Adrenal gland (tissue), 9 donors: ENCODE measurements at regions not wholly inside any gene's neighbourhood (a gene's known extent, or its start where the extent isn't known, plus 50 kb on each side); places are given as distances from the start of the nearest gene placed in this dataset.

ENCODE experiments used
- DNase-seq, 7 donors: peaks; one replicate each; pipeline ENCODE4 v3.0.0-alpha.2; 2019 to 2020
- H3K27ac ChIP-seq, 5 donors: fragments of 200-600 bp; sonication (generic) in 4 of 5; 1 replicate in 3 of 5; 2 replicates in 2 of 5; pipeline versions ENCODE4 v1.5.1 to v1.8.0; 2016 to 2020; ENCODE audit warnings: mild to moderate bottlenecking in 1 of 5
- H3K27me3 ChIP-seq: fragments of 200-600 bp; 2 replicates; pipeline ENCODE4 v1.8.0; 2021
- H3K36me3 ChIP-seq, 2 donors: fragments of 200-600 bp; replicated peaks in 1 of 2; 1 replicate in 1 of 2; 2 replicates in 1 of 2; pipeline versions ENCODE4 v1.5.1 to v1.8.0; 2018 to 2022
- H3K4me1 ChIP-seq, 2 donors: fragments of 200-600 bp; replicated peaks in 1 of 2; 1 replicate in 1 of 2; 2 replicates in 1 of 2; pipeline versions ENCODE4 v1.5.1 to v1.8.0; 2018 to 2021
- H3K4me3 ChIP-seq, 4 donors: fragments of 200-600 bp; sonication (generic) in 3 of 4; one replicate each; pipeline ENCODE4 v1.5.1; 2016 to 2018
- H3K9me3 ChIP-seq, 3 donors: fragments of 200-600 bp; sonication (generic) in 1 of 3; replicated peaks in 1 of 3; 1 replicate in 2 of 3; 2 replicates in 1 of 3; pipeline versions ENCODE4 v1.5.1 to v1.8.0; 2016 to 2021
- CTCF ChIP-seq, 6 experiments: fragments of 450-650 bp in 4 of 6; fragments of 200-600 bp in 2 of 6; sonication (generic) in 1 of 6; IDR thresholded peaks; 1 replicate in 5 of 6; 2 replicates in 1 of 6; pipeline versions ENCODE4 v1.5.1 to v1.8.0; 2016 to 2021; ENCODE audit warnings: antibody characterized with exemption in 6 of 6, mild to moderate bottlenecking in 2 of 6, moderate library complexity in 1 of 6
- POLR2A ChIP-seq, 2 donors: fragments of 450-650 bp; IDR thresholded peaks; one replicate each; pipeline ENCODE4 v1.6.1; 2017; ENCODE audit warnings: antibody characterized with exemption in 2 of 2, mild to moderate bottlenecking in 2 of 2, moderate library complexity in 1 of 2
- WGBS, 4 donors: extraction: QIAGEN DNeasy Blood & Tissue Kit in 2 of 4; methylation state at CpG; one replicate each; pipeline versions ENCODE4 v1.1.5 to v1.1.7; 2013 to 2017; 5-methylcytosine and 5-hydroxymethylcytosine counted together
- intact Hi-C, 2 donors: fragments of 100-400 bp; cut with DNase I; formaldehyde crosslinking; loops; one replicate each; pipeline versions ENCODE4 v1.14.1 to v1.15.0; 2022 to 2023
- donor health status: healthy with polysubstance abuse.
- donor health status: Bipolar disorder and iron deficiency.
- donor health status: DM: yes; HTN: yes; CAD: no.
- donor health status: DM: no; HTN: no; CAD: no.
- donor health status: DM: no; HTN: no; CAD: no.

- no peaks in the 10 kb centered on the region for H3K27me3 ChIP-seq
- WGBS, 4 donors: 66 to 68% (median 67%) methylated on average over 3 of the region's 3 CpGs
- TF ChIP-seq CTCF (IDR thresholded peaks at IDR 0.05) (no peak), POLR2A (IDR thresholded peaks at IDR 0.05) (no peak)
- no peak overlapping the region for H3K27ac ChIP-seq
- H3K4me1 ChIP-seq: no peaks in the 10 kb centered on the region
- H3K4me3 ChIP-seq: no peak overlapping the region
- DNase-seq: no peak
- no peaks in the 10 kb centered on the region for H3K9me3 ChIP-seq
- intact Hi-C loops: no loop called here
- no peaks in the 10 kb centered on the region for H3K36me3 ChIP-seq
These were observed 200.1 kb upstream of the DAB1 start for GRCh38 chr1:57623791-57624538.

GRCh38 chr1:57623039-57623790, 199.4 kb upstream of the DAB1 start:
- Histone ChIP-seq H3K36me3 (no peaks in the 10 kb centered on the region), H3K9me3 (no peaks in the 10 kb centered on the region), H3K4me3 (no peak overlapping the region), H3K27me3 (no peaks in the 10 kb centered on the region), H3K4me1 (no peaks in the 10 kb centered on the region), H3K27ac (no peak overlapping the region)
- TF ChIP-seq POLR2A (IDR thresholded peaks at IDR 0.05) (no peak), CTCF (IDR thresholded peaks at IDR 0.05) (no peak)
- DNase-seq: peak in 4 of 7 donors; percentile 5 to 65 (median 25)
- WGBS, 4 donors: 40 to 58% (median 50%) methylated on average over 18 of the region's 18 CpGs
- intact Hi-C loops: no loop called here

GRCh38 chr1:57621776-57622175, 197.9 kb upstream of the DAB1 start:
- 48 to 68% (median 56%) methylated on average over 1 of the region's 1 CpG for WGBS, 4 donors
- TF ChIP-seq POLR2A (IDR thresholded peaks at IDR 0.05): no peak
- no peak for TF ChIP-seq CTCF (IDR thresholded peaks at IDR 0.05)
- Histone ChIP-seq H3K9me3 (no peaks in the 10 kb centered on the region), H3K4me3 (no peak overlapping the region), H3K36me3 (no peaks in the 10 kb centered on the region), H3K27me3 (no peaks in the 10 kb centered on the region), H3K27ac (no peak overlapping the region), H3K4me1 (no peaks in the 10 kb centered on the region)
- no peak for DNase-seq
- intact Hi-C loops: no loop called here

GRCh38 chr1:57620605-57621004, 196.7 kb upstream of the DAB1 start:
- Histone ChIP-seq H3K4me3 (no peak overlapping the region), H3K4me1 (no peaks in the 10 kb centered on the region), H3K36me3 (no peaks in the 10 kb centered on the region), H3K27me3 (no peaks in the 10 kb centered on the region), H3K9me3 (no peaks in the 10 kb centered on the region), H3K27ac (no peak overlapping the region)
- WGBS, 4 donors: 54 to 57% (median 55%) methylated on average over 4 of the region's 4 CpGs
- TF ChIP-seq CTCF (IDR thresholded peaks at IDR 0.05) (no peak), POLR2A (IDR thresholded peaks at IDR 0.05) (no peak)
- intact Hi-C loops: no loop called here
- peak in 1 of 7 donors; percentile 58 for DNase-seq
